IPS-18c (cell line): ENCODE measurements at regions not wholly inside any gene's neighbourhood (a gene's known extent, or its start where the extent isn't known, plus 50 kb on each side); places are given as distances from the start of the nearest gene placed in this dataset.

ENCODE experiments used
- H3K4me3 ChIP-seq: 2 replicates; pipeline ENCODE4 v1.7.0; 2013; ENCODE audit warnings: low read depth, mild to moderate bottlenecking, low read length, moderate library complexity; ENCODE audit not compliant: insufficient read depth
- H3K9me3 ChIP-seq: one replicate; pipeline ENCODE4 v1.6.1; 2013; ENCODE audit warnings: mild to moderate bottlenecking, low read length, moderate library complexity; ENCODE audit not compliant: control insufficient read depth, insufficient read depth

GRCh38 chr5:172588380-172588779, 52.7 kb upstream of the NEURL1B start:
- Histone ChIP-seq H3K9me3 (no peaks in the 10 kb centered on the region), H3K4me3 (no peak overlapping the region; the same call in 1 of the 2 replicates)

DNA sequence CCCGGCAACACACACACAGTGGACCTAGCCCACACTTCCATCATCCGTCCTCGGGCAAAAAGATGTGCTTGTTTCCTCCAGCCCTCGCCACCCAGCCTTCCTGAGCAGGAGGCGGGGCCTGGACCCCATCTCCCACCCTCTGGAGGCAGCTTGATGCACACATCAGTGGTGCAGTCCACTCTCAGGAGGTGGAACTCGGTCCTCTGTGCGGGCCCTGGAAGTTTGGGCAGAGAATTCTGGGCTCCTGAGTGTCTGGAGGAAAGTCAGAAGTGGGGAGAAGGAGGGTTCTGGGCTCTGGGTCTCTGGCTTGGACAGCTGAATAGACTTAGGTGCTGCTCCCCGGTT, 54.0 kb upstream of the NEURL1B start:
- no peak overlapping the region for H3K4me3 ChIP-seq
- H3K9me3 ChIP-seq, result no peaks in the 10 kb centered on the region

DNA sequence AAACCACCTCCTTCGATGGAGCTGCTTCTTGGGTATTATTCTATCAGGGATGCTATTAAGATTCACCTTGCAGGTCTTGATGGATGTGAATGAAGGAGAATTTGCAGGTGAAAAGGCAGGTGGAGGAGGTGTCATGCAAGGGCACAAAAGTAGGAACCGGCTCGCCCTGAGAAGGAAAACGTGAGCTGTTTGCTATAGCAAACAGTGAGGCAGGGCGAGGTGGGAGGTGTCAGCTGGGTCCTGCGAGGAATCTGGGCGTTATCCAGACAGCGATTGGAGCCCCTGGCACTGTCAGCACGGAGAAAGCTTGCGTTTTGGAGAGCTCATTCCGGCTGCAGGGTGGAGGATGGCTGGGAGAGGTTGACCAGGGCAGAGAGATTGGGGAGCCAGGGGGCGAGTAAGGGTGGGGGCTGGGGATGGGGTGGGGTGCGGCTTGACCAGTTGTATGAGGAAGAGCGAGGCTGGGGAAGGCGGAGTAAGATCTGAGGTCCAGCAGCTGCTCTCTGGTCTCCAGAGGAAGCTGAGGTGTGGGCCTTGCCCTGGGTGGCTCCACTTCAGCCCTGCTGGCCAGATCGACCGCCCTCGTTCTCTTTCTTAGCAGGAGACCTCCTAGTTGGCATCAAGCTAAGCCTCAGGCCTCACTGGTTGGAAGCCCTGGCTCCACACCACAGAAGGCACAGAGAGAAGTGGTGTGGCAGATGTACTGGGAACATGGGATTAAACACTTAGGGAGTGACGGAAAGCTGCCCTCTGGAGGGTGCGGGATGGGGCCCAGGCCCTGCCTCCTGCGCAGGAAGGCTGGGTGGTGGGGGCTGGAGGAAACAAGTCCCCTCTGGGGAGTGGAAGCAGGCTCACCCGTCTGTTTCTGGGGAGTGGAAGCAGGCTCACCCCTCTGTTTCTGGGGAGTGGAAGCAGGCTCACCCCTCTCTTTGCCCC, 54.7 kb upstream of the NEURL1B start:
- Histone ChIP-seq H3K4me3 (0 out of 2 replicates have a peak overlapping the region, but pooled peaks have one; percentile 2), H3K9me3 (no peaks in the 10 kb centered on the region)

DNA sequence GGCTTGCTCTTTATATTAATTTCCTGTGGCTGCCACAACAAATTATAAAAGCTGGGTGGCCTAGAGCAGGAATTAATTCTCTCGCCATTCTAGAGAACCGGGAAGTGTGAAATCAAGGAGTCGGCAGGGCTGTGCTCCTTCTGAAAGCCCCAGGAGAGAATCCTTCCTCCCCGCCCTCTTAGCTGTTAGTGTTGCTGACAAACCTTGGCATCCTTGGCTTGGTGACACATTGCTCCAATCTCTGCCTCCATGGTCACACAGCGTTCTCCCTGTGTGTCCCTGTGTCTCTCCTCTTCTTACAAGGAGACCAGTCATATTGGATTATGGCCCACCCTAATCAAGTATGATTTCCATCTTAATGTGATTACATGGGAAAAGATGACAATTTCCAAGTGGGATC, 55.9 kb upstream of the NEURL1B start:
- no peaks in the 10 kb centered on the region for H3K9me3 ChIP-seq
- no peak overlapping the region for H3K4me3 ChIP-seq

DNA sequence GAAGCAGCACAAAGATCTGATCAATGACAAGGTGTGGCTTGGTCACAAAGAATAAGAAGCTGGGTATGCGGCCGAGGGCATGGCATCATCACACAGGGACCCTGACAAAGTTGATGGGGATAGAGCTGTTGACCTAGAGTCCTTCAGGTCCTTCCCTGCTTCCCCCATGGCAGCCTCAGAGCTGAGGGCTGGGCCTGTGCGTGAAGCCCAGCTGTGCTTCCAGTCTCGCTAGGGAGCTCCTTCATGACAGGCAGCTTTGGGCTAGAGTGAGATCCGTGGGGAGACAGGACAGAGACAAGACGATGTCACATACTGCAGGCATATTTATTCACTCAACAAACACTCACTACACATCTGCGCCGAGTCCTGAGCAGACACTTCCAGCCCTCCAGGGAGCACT, 56.4 kb upstream of the NEURL1B start:
- H3K9me3 ChIP-seq, result no peaks in the 10 kb centered on the region
- H3K4me3 ChIP-seq, result no peak overlapping the region

GRCh38 chr5:172583931-172584511, 57.0 kb upstream of the NEURL1B start:
- H3K4me3 ChIP-seq, result no peak overlapping the region
- H3K9me3 ChIP-seq, result no peaks in the 10 kb centered on the region

GRCh38 chr5:172582940-172583339, 58.1 kb upstream of the NEURL1B start:
- no peaks in the 10 kb centered on the region for H3K9me3 ChIP-seq
- no peak overlapping the region for H3K4me3 ChIP-seq

GRCh38 chr5:172581315-172581714, 59.7 kb upstream of the NEURL1B start:
- H3K9me3 ChIP-seq, result no peaks in the 10 kb centered on the region

GRCh38 chr5:172579403-172579990, 61.6 kb upstream of the NEURL1B start:
- no peak overlapping the region for H3K4me3 ChIP-seq

More at GRCh38 chr5:172581315-172581714, 59.7 kb upstream of the NEURL1B start:
- H3K4me3 ChIP-seq, result no peak overlapping the region

DNA sequence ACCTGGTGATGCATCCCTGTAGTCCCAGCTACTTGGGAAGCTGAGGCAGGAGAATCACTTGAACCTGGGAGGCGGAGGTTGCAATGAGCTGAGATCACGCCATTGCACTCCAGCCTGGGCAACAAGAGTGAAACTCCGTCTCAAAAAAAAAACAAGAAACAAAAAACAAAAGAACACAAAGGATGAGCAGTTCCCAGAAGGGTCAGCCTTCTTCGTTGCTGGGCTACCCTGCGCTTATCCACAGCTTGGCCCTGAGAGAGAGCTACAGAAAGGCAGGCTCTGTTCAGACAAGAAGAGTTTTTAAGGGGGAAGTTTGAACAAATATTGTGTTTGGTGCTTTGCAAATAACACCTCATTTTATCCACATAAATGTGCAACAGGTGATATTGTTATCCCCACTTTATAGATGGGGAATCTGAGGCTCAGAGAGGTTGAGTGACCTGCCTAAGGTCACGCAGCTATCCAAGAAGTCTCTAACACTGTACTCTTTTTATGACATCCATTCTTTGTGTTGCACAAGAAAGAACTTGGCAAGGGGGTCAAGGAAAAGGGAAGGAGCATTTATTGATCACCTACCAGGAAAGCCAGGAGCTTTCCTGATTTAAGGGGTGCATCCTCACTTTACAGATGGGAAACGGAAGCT, 63.7 kb upstream of the NEURL1B start:
- Histone ChIP-seq H3K9me3 (no peaks in the 10 kb centered on the region), H3K4me3 (no peak overlapping the region)

More at GRCh38 chr5:172579403-172579990, 61.6 kb upstream of the NEURL1B start:
- H3K9me3 ChIP-seq, result no peaks in the 10 kb centered on the region

- Histone ChIP-seq H3K9me3 (no peaks in the 10 kb centered on the region), H3K4me3 (no peak overlapping the region)
These were observed 65.1 kb upstream of the NEURL1B start for GRCh38 chr5:172575816-172576545.

- no peaks in the 10 kb centered on the region for H3K9me3 ChIP-seq
- no peak overlapping the region for H3K4me3 ChIP-seq
These were observed 65.6 kb upstream of the NEURL1B start for GRCh38 chr5:172575416-172575815.

DNA sequence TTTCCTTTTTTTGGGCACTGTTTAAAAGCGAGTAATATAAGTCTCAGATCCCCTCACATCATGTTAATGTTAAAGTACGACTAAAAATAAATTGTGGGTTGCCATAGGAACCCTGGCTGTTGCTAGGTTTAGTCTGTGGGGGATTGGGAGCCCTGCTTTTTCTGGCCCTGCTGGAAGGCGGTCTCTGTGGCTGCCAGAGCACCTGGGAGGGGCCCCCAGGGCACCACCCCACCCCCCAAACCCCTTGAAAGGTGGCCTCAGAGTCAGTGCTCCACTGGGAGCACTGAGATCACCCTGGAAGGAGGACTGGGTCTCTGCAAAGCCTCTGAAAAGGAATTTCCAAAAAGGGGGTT, 66.2 kb upstream of the NEURL1B start:
- no peak overlapping the region for H3K4me3 ChIP-seq

DNA sequence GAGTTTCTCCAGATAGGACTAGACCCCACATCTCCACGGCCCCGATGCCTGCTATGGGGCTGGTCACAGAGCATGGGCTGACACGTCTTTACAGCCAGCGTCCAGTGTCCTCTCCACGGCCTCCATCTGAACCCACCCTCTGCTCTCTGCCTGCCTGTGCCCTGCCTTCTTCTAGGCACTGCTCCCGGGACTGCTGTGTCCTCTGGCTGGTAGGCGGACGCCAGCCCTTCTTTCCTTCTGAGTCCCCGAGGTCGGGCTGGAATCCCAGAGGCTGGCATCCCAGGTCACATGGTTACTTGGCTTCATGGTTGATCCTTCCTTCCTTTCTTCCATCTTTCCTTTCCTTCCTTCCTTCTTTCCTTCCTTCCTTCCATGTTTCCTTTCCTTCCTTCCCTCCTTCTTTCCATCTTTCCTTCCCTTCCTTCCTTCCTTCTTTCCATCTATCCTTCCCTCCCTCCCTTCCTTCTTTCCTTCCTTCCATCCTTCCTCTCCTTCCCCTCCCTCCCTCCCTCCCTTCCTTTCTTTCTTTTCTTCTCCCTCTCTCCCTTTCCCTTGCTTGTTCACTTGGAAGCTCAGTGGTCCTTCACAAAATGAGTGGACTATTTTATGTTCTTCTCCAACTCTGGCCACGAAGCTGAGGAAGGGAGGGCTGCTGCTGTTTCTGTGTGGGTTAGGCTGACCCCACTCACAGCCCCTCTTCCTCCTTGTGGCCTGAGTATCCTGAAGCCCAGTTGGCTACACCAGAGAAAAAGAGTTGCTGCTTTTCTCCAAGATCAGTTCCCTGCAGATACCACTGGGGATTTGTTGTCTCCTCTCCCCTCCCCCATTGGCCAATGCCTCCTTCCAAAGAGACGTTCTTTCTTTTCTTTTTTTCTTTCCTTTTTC, 66.8 kb upstream of the NEURL1B start:
- Histone ChIP-seq H3K9me3 (no peaks in the 10 kb centered on the region), H3K4me3 (no peak overlapping the region)

More for the DNA sequence above, 66.2 kb upstream of the NEURL1B start:
- no peaks in the 10 kb centered on the region for H3K9me3 ChIP-seq

GRCh38 chr5:172573120-172573882, 67.8 kb upstream of the NEURL1B start:
- H3K9me3 ChIP-seq, result no peaks in the 10 kb centered on the region

GRCh38 chr5:172572440-172572839, 68.6 kb upstream of the NEURL1B start:
- H3K9me3 ChIP-seq, result peaks cover 2% of the 10 kb centered on the region
- no peak overlapping the region for H3K4me3 ChIP-seq

More at GRCh38 chr5:172573120-172573882, 67.8 kb upstream of the NEURL1B start:
- no peak overlapping the region for H3K4me3 ChIP-seq
